Effector memory CD8-positive, alpha-beta T cell (primary cell): ENCODE measurements at regions not wholly inside any gene's neighbourhood (a gene's known extent, or its start where the extent isn't known, plus 50 kb on each side); places are given as distances from the start of the nearest gene placed in this dataset.

ENCODE experiments used
- ATAC-seq: fragments of 150-1000 bp; cut with Tn5 transposase; replicated peaks from 2 replicates; pipeline ENCODE4 v1.10.0; 2021; ENCODE audit warnings: mild to moderate bottlenecking, moderate library complexity
- DNase-seq, 3 experiments: peaks; one replicate each; pipeline ENCODE4 v3.0.0; 2021
- H3K27ac Mint-ChIP-seq, 2 donors: one replicate each; pipeline ENCODE4 v1.8.0; 2022; ENCODE audit warnings: mild to moderate bottlenecking in 2 of 2, mixed read lengths in 2 of 2, moderate library complexity in 2 of 2
- H3K27me3 Mint-ChIP-seq, 2 donors: one replicate each; pipeline ENCODE4 v1.8.0; 2022; ENCODE audit warnings: mixed read lengths in 2 of 2
- H3K36me3 Mint-ChIP-seq: one replicate; pipeline ENCODE4 v1.8.0; 2022; ENCODE audit warnings: mild to moderate bottlenecking, moderate library complexity, mixed read lengths; ENCODE audit not compliant: insufficient read depth
- H3K4me1 Mint-ChIP-seq, 2 donors: one replicate each; pipeline ENCODE4 v1.8.0; 2022; ENCODE audit warnings: low read depth in 2 of 2, mixed read lengths in 2 of 2
- H3K4me3 Mint-ChIP-seq, 2 donors: one replicate each; pipeline ENCODE4 v1.8.0; 2022; ENCODE audit warnings: mild to moderate bottlenecking in 2 of 2, mixed read lengths in 2 of 2, moderate library complexity in 2 of 2
- H3K9me3 Mint-ChIP-seq, 2 donors: one replicate each; pipeline ENCODE4 v1.8.0; 2022; ENCODE audit warnings: mixed read lengths in 2 of 2

- no peaks in the 10 kb centered on the region for H3K9me3 Mint-ChIP-seq
- no peak overlapping the region for H3K27ac Mint-ChIP-seq
- no peaks in the 10 kb centered on the region for H3K27me3 Mint-ChIP-seq
- ATAC-seq = no peak
- no peaks in the 10 kb centered on the region for H3K4me1 Mint-ChIP-seq
- no peak overlapping the region for H3K4me3 Mint-ChIP-seq
- H3K36me3 Mint-ChIP-seq = no peaks in the 10 kb centered on the region
- DNase-seq = no peak
These were observed 279.4 kb upstream of the ELAC2 start for GRCh38 chr17:13297183-13297582.

GRCh38 chr17:13293421-13293820 lies 275.6 kb upstream of the ELAC2 start:
- DNase-seq (no peak), ATAC-seq (no peak)
- H3K4me1 Mint-ChIP-seq = no peaks in the 10 kb centered on the region
- H3K27ac Mint-ChIP-seq = no peak overlapping the region
- H3K36me3 Mint-ChIP-seq = no peaks in the 10 kb centered on the region
- no peaks in the 10 kb centered on the region for H3K9me3 Mint-ChIP-seq
- H3K4me3 Mint-ChIP-seq = no peak overlapping the region
- H3K27me3 Mint-ChIP-seq = no peaks in the 10 kb centered on the region

- Mint-ChIP-seq H3K4me1 (no peaks in the 10 kb centered on the region), H3K27ac (no peak overlapping the region), H3K27me3 (no peaks in the 10 kb centered on the region), H3K4me3 (no peak overlapping the region), H3K36me3 (no peaks in the 10 kb centered on the region), H3K9me3 (no peaks in the 10 kb centered on the region)
- ATAC-seq = no peak
- DNase-seq = no peak
These were observed 274.5 kb upstream of the ELAC2 start for GRCh38 chr17:13292291-13292690.

GRCh38 chr17:13288248-13288647 lies 270.4 kb upstream of the ELAC2 start:
- no peaks in the 10 kb centered on the region for H3K36me3 Mint-ChIP-seq
- no peak for ATAC-seq
- no peaks in the 10 kb centered on the region for H3K4me1 Mint-ChIP-seq

GRCh38 chr17:13287226-13287625 lies 269.4 kb upstream of the ELAC2 start:
- H3K4me3 Mint-ChIP-seq = no peak overlapping the region
- no peak overlapping the region for H3K27ac Mint-ChIP-seq
- no peaks in the 10 kb centered on the region for H3K9me3 Mint-ChIP-seq
- peaks cover 0 to 5% of the 10 kb centered on the region in 2 donors for H3K27me3 Mint-ChIP-seq
- H3K4me1 Mint-ChIP-seq = no peaks in the 10 kb centered on the region
- no peaks in the 10 kb centered on the region for H3K36me3 Mint-ChIP-seq
- ATAC-seq (no peak), DNase-seq (no peak)

More at GRCh38 chr17:13288248-13288647, 270.4 kb upstream of the ELAC2 start:
- no peaks in the 10 kb centered on the region for H3K9me3 Mint-ChIP-seq
- DNase-seq = no peak
- H3K27me3 Mint-ChIP-seq = peaks cover 0 to 5% of the 10 kb centered on the region in 2 donors
- H3K27ac Mint-ChIP-seq = no peak overlapping the region
- H3K4me3 Mint-ChIP-seq = no peak overlapping the region

- no peak overlapping the region for H3K4me3 Mint-ChIP-seq
- no peaks in the 10 kb centered on the region for H3K4me1 Mint-ChIP-seq
- H3K9me3 Mint-ChIP-seq = no peaks in the 10 kb centered on the region
- no peak overlapping the region for H3K27ac Mint-ChIP-seq
- H3K27me3 Mint-ChIP-seq = peaks cover 0 to 5% of the 10 kb centered on the region in 2 donors
- DNase-seq = no peak
- H3K36me3 Mint-ChIP-seq = no peaks in the 10 kb centered on the region
- no peak for ATAC-seq
These were observed 265.8 kb upstream of the ELAC2 start for GRCh38 chr17:13283606-13284005.

- no peak overlapping the region for H3K27ac Mint-ChIP-seq
- no peak overlapping the region for H3K4me3 Mint-ChIP-seq
- H3K36me3 Mint-ChIP-seq = no peaks in the 10 kb centered on the region
- peaks cover 0 to 5% of the 10 kb centered on the region in 2 donors for H3K27me3 Mint-ChIP-seq
- DNase-seq (no peak), ATAC-seq (no peak)
- no peaks in the 10 kb centered on the region for H3K4me1 Mint-ChIP-seq
- no peaks in the 10 kb centered on the region for H3K9me3 Mint-ChIP-seq
These were observed 263.8 kb upstream of the ELAC2 start for GRCh38 chr17:13281626-13282025.

- no peaks in the 10 kb centered on the region for H3K36me3 Mint-ChIP-seq
- H3K9me3 Mint-ChIP-seq = no peaks in the 10 kb centered on the region
- no peaks in the 10 kb centered on the region for H3K4me1 Mint-ChIP-seq
- DNase-seq (no peak), ATAC-seq (no peak)
- no peak overlapping the region for H3K27ac Mint-ChIP-seq
- peaks cover 0 to 10% of the 10 kb centered on the region in 2 donors for H3K27me3 Mint-ChIP-seq
- no peak overlapping the region for H3K4me3 Mint-ChIP-seq
These were observed 256.0 kb upstream of the ELAC2 start for GRCh38 chr17:13273806-13274205.

GRCh38 chr17:13272296-13272695 lies 254.5 kb upstream of the ELAC2 start:
- no peak overlapping the region for H3K4me3 Mint-ChIP-seq
- H3K36me3 Mint-ChIP-seq = no peaks in the 10 kb centered on the region
- ATAC-seq (no peak), DNase-seq (no peak)
- no peak overlapping the region for H3K27ac Mint-ChIP-seq
- peaks cover 0 to 11% of the 10 kb centered on the region in 2 donors for H3K27me3 Mint-ChIP-seq
- H3K4me1 Mint-ChIP-seq = no peaks in the 10 kb centered on the region
- no peaks in the 10 kb centered on the region for H3K9me3 Mint-ChIP-seq

GRCh38 chr17:13268791-13269595 lies 251.2 kb upstream of the ELAC2 start:
- Mint-ChIP-seq H3K4me3 (no peak overlapping the region), H3K4me1 (no peaks in the 10 kb centered on the region), H3K9me3 (no peaks in the 10 kb centered on the region), H3K27ac (no peak overlapping the region), H3K27me3 (peaks cover 0 to 11% of the 10 kb centered on the region in 2 donors), H3K36me3 (no peaks in the 10 kb centered on the region)
- ATAC-seq = no peak
- no peak for DNase-seq

GRCh38 chr17:13266606-13267005 lies 248.8 kb upstream of the ELAC2 start:
- no peak for ATAC-seq
- H3K4me1 Mint-ChIP-seq = no peaks in the 10 kb centered on the region

GRCh38 chr17:13265311-13265710 lies 247.5 kb upstream of the ELAC2 start:
- no peaks in the 10 kb centered on the region for H3K36me3 Mint-ChIP-seq
- peaks cover 0 to 11% of the 10 kb centered on the region in 2 donors for H3K27me3 Mint-ChIP-seq

More at GRCh38 chr17:13266606-13267005, 248.8 kb upstream of the ELAC2 start:
- H3K27me3 Mint-ChIP-seq = peaks cover 0 to 11% of the 10 kb centered on the region in 2 donors
- DNase-seq = no peak
- H3K36me3 Mint-ChIP-seq = no peaks in the 10 kb centered on the region
- H3K4me3 Mint-ChIP-seq = no peak overlapping the region
- H3K9me3 Mint-ChIP-seq = no peaks in the 10 kb centered on the region
- H3K27ac Mint-ChIP-seq = no peak overlapping the region

GRCh38 chr17:13263746-13264145 lies 245.9 kb upstream of the ELAC2 start:
- Mint-ChIP-seq H3K27me3 (peaks cover 0 to under 1% of the 10 kb centered on the region in 2 donors), H3K36me3 (no peaks in the 10 kb centered on the region), H3K4me3 (no peak overlapping the region), H3K27ac (no peak overlapping the region), H3K9me3 (no peaks in the 10 kb centered on the region), H3K4me1 (no peaks in the 10 kb centered on the region)
- no peak for DNase-seq
- no peak for ATAC-seq

More at GRCh38 chr17:13265311-13265710, 247.5 kb upstream of the ELAC2 start:
- Mint-ChIP-seq H3K27ac (no peak overlapping the region), H3K9me3 (no peaks in the 10 kb centered on the region), H3K4me1 (no peaks in the 10 kb centered on the region), H3K4me3 (no peak overlapping the region)
- DNase-seq = no peak
- no peak for ATAC-seq

GRCh38 chr17:13256545-13256944 lies 238.7 kb upstream of the ELAC2 start:
- no peaks in the 10 kb centered on the region for H3K36me3 Mint-ChIP-seq
- ATAC-seq (no peak), DNase-seq (no peak)
- H3K4me1 Mint-ChIP-seq = no peaks in the 10 kb centered on the region
- no peak overlapping the region for H3K27ac Mint-ChIP-seq
- H3K27me3 Mint-ChIP-seq = no peaks in the 10 kb centered on the region
- H3K9me3 Mint-ChIP-seq = peaks cover 0 to 2% of the 10 kb centered on the region in 2 donors
- no peak overlapping the region for H3K4me3 Mint-ChIP-seq
